Right lobe of liver (tissue), 4 donors: ENCODE measurements at regions not wholly inside any gene's neighbourhood (a gene's known extent, or its start where the extent isn't known, plus 50 kb on each side); places are given as distances from the start of the nearest gene placed in this dataset.

ENCODE experiments used
- CTCF ChIP-seq, 4 donors: fragments of 200-600 bp in 3 of 4; fragments of 450-650 bp in 1 of 4; IDR thresholded peaks; one replicate each; pipeline versions ENCODE4 v1.5.1 to v1.8.0; 2016 to 2022; ENCODE audit warnings: antibody characterized with exemption in 4 of 4, mild to moderate bottlenecking in 2 of 4
- POLR2A ChIP-seq: fragments of 450-650 bp; IDR thresholded peaks from one replicate; pipeline ENCODE4 v1.6.1; 2017; ENCODE audit warnings: antibody characterized with exemption, mild to moderate bottlenecking
- donor health status: DM: no; HTN: no; CAD: no.
- donor health status: DM: no; HTN: no; CAD: no.
- donor health status: DM: no; HTN: yes; CAD: no.

- no peak for TF ChIP-seq CTCF (IDR thresholded peaks at IDR 0.05)
- TF ChIP-seq POLR2A, result no peak
Measured at GRCh38 chr7:123283373-123283772, 83.6 kb upstream of the SLC13A1 start.
